ENCODE measurements at regions not wholly inside any gene's neighbourhood (a gene's known extent, or its start where the extent isn't known, plus 50 kb on each side); places are given as distances from the start of the nearest gene placed in this dataset.

- H3K79me2 ChIP-seq (ENCODE audit: insufficient read depth), result no peaks in the 10 kb centered on the region
- ChIA-PET POLR2A (no interaction called here), CTCF (interaction anchor here (1.6 kb wide), 1 partner anchor 244 kb away, joined by 3 read pairs; no protein-coding TSS in a partner anchor)
- DNase-seq, result no peak
- H3K36me3 ChIP-seq (replicated peaks in 1 of 2; ENCODE audit: control insufficient read depth in 1 of 2, insufficient read depth in 2 of 2, low read length in 1 of 2), result no peaks in the 10 kb centered on the region
- H3K4me1 ChIP-seq (ENCODE audit: control insufficient read depth in 1 of 2, insufficient read depth in 2 of 2, low read depth in 1 of 2, low read length in 1 of 2), result peaks cover 0 to 3% of the 10 kb centered on the region in 2 experiments; a peak in 2 of 4 replicates
- H2AFZ ChIP-seq (ENCODE audit: low read depth), result no peak overlapping the region
- peak; percentile 18; the same call in 1 of the 2 replicates for TF ChIP-seq TCF12 (IDR thresholded peaks at IDR 0.05)
- TF ChIP-seq USF1 (IDR thresholded peaks at IDR 0.05; ENCODE audit: borderline replicate concordance, low read depth), result no peak
- H3K9me2 ChIP-seq, result no peaks in the 10 kb centered on the region
- no peaks in the 10 kb centered on the region for H4K20me1 ChIP-seq (ENCODE audit: insufficient read depth)
- H3K27ac ChIP-seq (ENCODE audit: low read depth in 2 of 2, low read length in 1 of 2), result peak overlapping the region in 1 of 2 experiments; percentile 76; a peak in 2 of 4 replicates
- no peak overlapping the region for H3K4me2 ChIP-seq
- H3K9ac ChIP-seq, result no peak overlapping the region
- H3K27me3 ChIP-seq (ENCODE audit: insufficient read depth), result no peaks in the 10 kb centered on the region
- H3F3A ChIP-seq (replicated peaks; ENCODE audit: insufficient read depth), result no peaks in the 10 kb centered on the region
- no peaks in the 10 kb centered on the region for H3K9me3 ChIP-seq
- no peak overlapping the region for H3K4me3 ChIP-seq (ENCODE audit: low read depth in 2 of 2, low read length in 1 of 2)
- 2% methylated on average over 2 of the region's 2 CpGs for WGBS (ENCODE audit: low lambda C conversion rate)
Measured at GRCh38 chr3:106281221-106281620, 412.4 kb upstream of the CBLB start.

GRCh38 chr3:106282943-106283342, 414.1 kb upstream of the CBLB start:
- no peak overlapping the region for H3K4me2 ChIP-seq
- no peaks in the 10 kb centered on the region for H3K9me3 ChIP-seq
- no peak overlapping the region for H3K4me3 ChIP-seq (ENCODE audit: low read depth in 2 of 2, low read length in 1 of 2)
- H3K9ac ChIP-seq, result no peak overlapping the region
- no peaks in the 10 kb centered on the region for H3K36me3 ChIP-seq (replicated peaks in 1 of 2; ENCODE audit: control insufficient read depth in 1 of 2, insufficient read depth in 2 of 2, low read length in 1 of 2)
- no peak for TF ChIP-seq TEAD4 (IDR thresholded peaks at IDR 0.05; ENCODE audit: borderline replicate concordance, insufficient read depth)
- DNase-seq, result no peak
- no peaks in the 10 kb centered on the region; a peak in 2 of 4 replicates for H3K4me1 ChIP-seq (ENCODE audit: control insufficient read depth in 1 of 2, insufficient read depth in 2 of 2, low read depth in 1 of 2, low read length in 1 of 2)
- WGBS (ENCODE audit: low lambda C conversion rate), result 81% methylated on average over 3 of the region's 3 CpGs
- H3K79me2 ChIP-seq (ENCODE audit: insufficient read depth), result no peaks in the 10 kb centered on the region
- H3F3A ChIP-seq (replicated peaks; ENCODE audit: insufficient read depth), result no peaks in the 10 kb centered on the region
- no peak overlapping the region for H3K27ac ChIP-seq (ENCODE audit: low read depth in 2 of 2, low read length in 1 of 2)
- POLR2A ChIA-PET, result no interaction called here
- H3K27me3 ChIP-seq (ENCODE audit: insufficient read depth), result no peaks in the 10 kb centered on the region
- no peaks in the 10 kb centered on the region for H3K9me2 ChIP-seq
- CTCF ChIA-PET, result interaction anchor here (0.9 kb wide), 1 partner anchor 11 kb away, joined by 3 read pairs; no protein-coding TSS in a partner anchor
- H2AFZ ChIP-seq (ENCODE audit: low read depth), result no peak overlapping the region
- no peaks in the 10 kb centered on the region for H4K20me1 ChIP-seq (ENCODE audit: insufficient read depth)

- Histone ChIP-seq H3K27me3 (ENCODE audit: insufficient read depth) (no peaks in the 10 kb centered on the region), H3K27ac (ENCODE audit: low read depth in 2 of 2, low read length in 1 of 2) (no peak overlapping the region), H2AFZ (ENCODE audit: low read depth) (no peak overlapping the region), H3K9ac (no peak overlapping the region), H3K9me3 (no peaks in the 10 kb centered on the region), H3K9me2 (no peaks in the 10 kb centered on the region), H4K20me1 (ENCODE audit: insufficient read depth) (no peaks in the 10 kb centered on the region), H3K4me1 (ENCODE audit: control insufficient read depth in 1 of 2, insufficient read depth in 2 of 2, low read depth in 1 of 2, low read length in 1 of 2) (no peaks in the 10 kb centered on the region), H3F3A (replicated peaks; ENCODE audit: insufficient read depth) (no peaks in the 10 kb centered on the region), H3K4me3 (ENCODE audit: low read depth in 2 of 2, low read length in 1 of 2) (no peak overlapping the region), H3K4me2 (no peak overlapping the region), H3K79me2 (ENCODE audit: insufficient read depth) (no peaks in the 10 kb centered on the region), H3K36me3 (replicated peaks in 1 of 2; ENCODE audit: control insufficient read depth in 1 of 2, insufficient read depth in 2 of 2, low read length in 1 of 2) (no peaks in the 10 kb centered on the region)
- POLR2A ChIA-PET, result no interaction called here
- WGBS (ENCODE audit: low lambda C conversion rate), result 88% methylated on average over 4 of the region's 4 CpGs
- DNase-seq, result no peak
- CTCF ChIA-PET, result no interaction called here
- TF ChIP-seq ZBTB33 (IDR thresholded peaks at IDR 0.05; ENCODE audit: borderline replicate concordance, low read depth), result no peak
- no peak for TF ChIP-seq RCOR1 (IDR thresholded peaks at IDR 0.05; ENCODE audit: low read length)
- no peak for TF ChIP-seq GABPA (IDR thresholded peaks at IDR 0.05; ENCODE audit: low read depth)
- TF ChIP-seq PBX3 (IDR thresholded peaks at IDR 0.05), result no peak
- TF ChIP-seq NFIC (IDR thresholded peaks at IDR 0.05; ENCODE audit: borderline replicate concordance), result no peak
- no peak for TF ChIP-seq CTCF (IDR thresholded peaks at IDR 0.05)
- TF ChIP-seq RFX5 (IDR thresholded peaks at IDR 0.05; ENCODE audit: low read length), result no peak
- no peak for TF ChIP-seq NRF1 (IDR thresholded peaks at IDR 0.05; ENCODE audit: low read depth, low read length)
- TF ChIP-seq ELF1 (IDR thresholded peaks at IDR 0.05), result no peak
- no peak for TF ChIP-seq MEF2A (IDR thresholded peaks at IDR 0.05; ENCODE audit: borderline replicate concordance, low read depth)
- TF ChIP-seq RXRA (IDR thresholded peaks at IDR 0.05; ENCODE audit: borderline replicate concordance, low read depth), result no peak
Measured at GRCh38 chr3:106288781-106289180, 420.0 kb upstream of the CBLB start.

Measured in SK-N-SH (cell line).